ENCODE measurements at regions not wholly inside any gene's neighbourhood (a gene's known extent, or its start where the extent isn't known, plus 50 kb on each side); places are given as distances from the start of the nearest gene placed in this dataset.

GRCh38 chr10:128734161-128734560, 607.9 kb upstream of the MKI67 start:
- TF ChIP-seq CTCF (IDR thresholded peaks at IDR 0.05): no peak
- TF ChIP-seq POLR2A (IDR thresholded peaks at IDR 0.05): no peak
- intact Hi-C loops (cut with DNase I; ENCODE audit: low total_unique reads): no loop called here
- DNase-seq (ENCODE audit: low spot score in 2 of 2): no peak
- WGBS, 2 donors: 87 to 90% methylated on average over 5 of the region's 5 CpGs
- no peak overlapping the region for H3K4me3 ChIP-seq (ENCODE audit: low read depth, poor library complexity, severe bottlenecking)

DNA sequence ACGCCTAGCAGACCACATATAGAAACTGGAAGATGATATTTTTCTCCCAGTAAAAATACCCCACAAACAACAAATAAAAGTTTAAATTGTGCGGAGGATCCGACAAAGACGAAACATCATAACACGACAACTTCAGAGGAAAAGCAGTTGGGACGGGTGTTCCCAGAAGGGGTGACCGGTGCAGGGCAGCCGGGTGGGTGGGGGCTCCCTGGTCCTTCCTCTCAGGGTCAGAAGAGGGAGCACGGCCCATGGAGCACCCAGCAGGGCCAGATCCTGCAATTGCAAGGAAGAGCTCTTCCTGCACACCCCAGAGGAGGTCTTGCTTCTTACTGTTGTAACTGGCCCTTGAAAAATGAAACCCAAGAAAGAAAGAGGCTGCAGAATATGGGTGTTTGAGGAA, 608.5 kb upstream of the MKI67 start:
- WGBS, 2 donors: 88 to 94% methylated on average over 9 of the region's 9 CpGs
- intact Hi-C loops (cut with DNase I; ENCODE audit: low total_unique reads): no loop called here
- no peak for DNase-seq (ENCODE audit: low spot score in 2 of 2)
- TF ChIP-seq POLR2A (IDR thresholded peaks at IDR 0.05) (no peak), CTCF (IDR thresholded peaks at IDR 0.05) (no peak)
- no peak overlapping the region for H3K4me3 ChIP-seq (ENCODE audit: low read depth, poor library complexity, severe bottlenecking)

GRCh38 chr10:128735996-128736395, 609.8 kb upstream of the MKI67 start:
- H3K4me3 ChIP-seq (ENCODE audit: low read depth, poor library complexity, severe bottlenecking): no peak overlapping the region
- intact Hi-C loops (cut with DNase I; ENCODE audit: low total_unique reads): no loop called here
- DNase-seq (ENCODE audit: low spot score in 2 of 2): no peak
- TF ChIP-seq CTCF (IDR thresholded peaks at IDR 0.05) (no peak), POLR2A (IDR thresholded peaks at IDR 0.05) (no peak)
- 70 to 75% methylated on average over 8 of the region's 8 CpGs for WGBS, 2 donors

DNA sequence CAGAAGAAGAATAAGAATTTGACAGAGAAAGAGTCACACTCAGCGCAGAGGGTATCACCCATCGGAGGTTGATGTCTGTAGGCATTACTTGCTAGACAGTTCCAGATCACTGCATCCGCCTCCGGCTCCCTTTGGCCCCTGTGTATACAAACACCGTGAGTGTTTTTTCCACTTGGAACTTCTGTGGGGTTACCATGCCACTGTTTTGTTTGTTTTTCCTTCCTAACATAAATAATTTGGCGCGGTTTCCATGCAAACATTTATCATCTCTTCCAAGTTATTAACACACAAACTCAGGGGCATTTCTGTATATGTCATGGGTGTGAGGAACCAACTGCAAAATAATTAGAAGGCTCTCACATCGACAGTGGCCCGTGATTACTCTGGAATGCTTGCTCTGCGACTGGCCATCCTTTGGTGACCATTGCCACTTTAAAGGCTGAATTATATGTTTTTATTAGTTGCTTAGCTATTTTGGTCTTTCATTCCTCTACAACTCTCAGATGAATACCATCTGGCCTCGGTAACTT, 612.2 kb upstream of the MKI67 start:
- DNase-seq (ENCODE audit: low spot score in 2 of 2): no peak
- no peak for TF ChIP-seq CTCF (IDR thresholded peaks at IDR 0.05)
- no peak for TF ChIP-seq POLR2A (IDR thresholded peaks at IDR 0.05)
- H3K4me3 ChIP-seq (ENCODE audit: low read depth, poor library complexity, severe bottlenecking): no peak overlapping the region
- intact Hi-C loops (cut with DNase I; ENCODE audit: low total_unique reads): no loop called here
- whole genome bisulfite sequencing, 2 donors: 50 to 56% methylated on average over 11 of the region's 11 CpGs

DNA sequence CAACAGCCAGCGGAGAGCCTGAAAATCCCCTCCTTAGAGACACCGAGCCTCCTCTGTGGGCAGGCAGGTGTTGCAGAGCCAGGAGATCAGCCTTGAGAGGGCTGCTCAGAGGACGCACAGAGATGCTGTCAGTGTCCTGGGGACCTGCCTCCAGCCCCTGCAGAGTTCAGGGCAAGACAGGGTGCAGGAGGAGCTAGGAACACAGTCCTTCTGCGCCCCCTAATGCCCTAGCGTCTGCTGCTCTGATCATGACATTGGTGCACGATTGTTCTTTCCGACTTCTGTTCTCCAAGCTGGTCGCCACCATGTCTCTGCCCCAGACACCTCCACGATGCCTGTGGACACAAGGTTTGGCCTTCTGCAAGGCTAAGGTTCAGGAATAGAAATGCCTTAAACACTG, 613.7 kb upstream of the MKI67 start:
- no peak for TF ChIP-seq POLR2A (IDR thresholded peaks at IDR 0.05)
- no peak for TF ChIP-seq CTCF (IDR thresholded peaks at IDR 0.05)
- no peak overlapping the region for H3K4me3 ChIP-seq (ENCODE audit: low read depth, poor library complexity, severe bottlenecking)
- 81 to 84% methylated on average over 9 of the region's 9 CpGs for WGBS, 2 donors
- intact Hi-C loops (cut with DNase I; ENCODE audit: low total_unique reads): no loop called here
- DNase-seq (ENCODE audit: low spot score in 2 of 2): no peak

GRCh38 chr10:128741180-128741579, 615.0 kb upstream of the MKI67 start:
- intact Hi-C loops (cut with DNase I; ENCODE audit: low total_unique reads): no loop called here
- no peak for TF ChIP-seq POLR2A (IDR thresholded peaks at IDR 0.05)
- TF ChIP-seq CTCF (IDR thresholded peaks at IDR 0.05): no peak
- 78% methylated on average over 4 of the region's 4 CpGs for WGBS, 2 donors
- H3K4me3 ChIP-seq (ENCODE audit: low read depth, poor library complexity, severe bottlenecking): no peak overlapping the region
- no peak for DNase-seq (ENCODE audit: low spot score in 2 of 2)

Measured in lower leg skin (tissue), 4 donors.